Rectal smooth muscle tissue (tissue), 1 donor: ENCODE measurements at regions not wholly inside any gene's neighbourhood (a gene's known extent, or its start where the extent isn't known, plus 50 kb on each side); places are given as distances from the start of the nearest gene placed in this dataset.

ENCODE experiments used
- H3K27ac ChIP-seq: one replicate; pipeline ENCODE4 v1.7.0; 2013; ENCODE audit warnings: low read depth, low read length, inconsistent platforms
- H3K27me3 ChIP-seq: one replicate; pipeline ENCODE4 v1.7.0; 2013; ENCODE audit warnings: low read length; ENCODE audit not compliant: control insufficient read depth, insufficient read depth
- H3K36me3 ChIP-seq: one replicate; pipeline ENCODE4 v1.7.0; 2013; ENCODE audit warnings: low read length; ENCODE audit not compliant: control insufficient read depth, insufficient read depth
- H3K4me1 ChIP-seq: one replicate; pipeline ENCODE4 v1.7.0; 2013; ENCODE audit warnings: low read length; ENCODE audit not compliant: control insufficient read depth, insufficient read depth
- H3K4me3 ChIP-seq: one replicate; pipeline ENCODE4 v1.7.0; 2013; ENCODE audit warnings: low read length
- H3K9ac ChIP-seq: one replicate; pipeline ENCODE4 v1.7.0; 2013; ENCODE audit warnings: low read length

DNA sequence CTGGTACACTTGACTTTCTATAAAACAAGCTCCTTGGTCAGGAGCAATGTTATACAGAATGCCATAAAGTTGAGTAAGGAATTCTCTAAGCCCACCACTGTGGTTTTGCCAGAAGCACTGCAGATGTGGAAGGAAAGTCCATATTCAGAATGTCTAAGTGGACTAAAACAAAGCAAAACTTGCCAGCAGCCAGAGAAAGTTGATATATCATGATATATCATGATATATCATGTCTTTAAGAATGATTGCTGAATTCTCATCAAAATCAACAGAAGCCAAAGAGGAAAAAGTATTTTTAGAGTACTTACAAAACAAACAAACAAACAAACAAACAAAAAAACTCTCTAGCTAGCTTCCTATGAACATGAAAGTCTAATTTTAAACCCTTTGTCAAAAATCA lies 424.8 kb upstream of the OR4E1 start:
- Histone ChIP-seq H3K36me3 (no peaks in the 10 kb centered on the region), H3K9ac (no peak overlapping the region)

DNA sequence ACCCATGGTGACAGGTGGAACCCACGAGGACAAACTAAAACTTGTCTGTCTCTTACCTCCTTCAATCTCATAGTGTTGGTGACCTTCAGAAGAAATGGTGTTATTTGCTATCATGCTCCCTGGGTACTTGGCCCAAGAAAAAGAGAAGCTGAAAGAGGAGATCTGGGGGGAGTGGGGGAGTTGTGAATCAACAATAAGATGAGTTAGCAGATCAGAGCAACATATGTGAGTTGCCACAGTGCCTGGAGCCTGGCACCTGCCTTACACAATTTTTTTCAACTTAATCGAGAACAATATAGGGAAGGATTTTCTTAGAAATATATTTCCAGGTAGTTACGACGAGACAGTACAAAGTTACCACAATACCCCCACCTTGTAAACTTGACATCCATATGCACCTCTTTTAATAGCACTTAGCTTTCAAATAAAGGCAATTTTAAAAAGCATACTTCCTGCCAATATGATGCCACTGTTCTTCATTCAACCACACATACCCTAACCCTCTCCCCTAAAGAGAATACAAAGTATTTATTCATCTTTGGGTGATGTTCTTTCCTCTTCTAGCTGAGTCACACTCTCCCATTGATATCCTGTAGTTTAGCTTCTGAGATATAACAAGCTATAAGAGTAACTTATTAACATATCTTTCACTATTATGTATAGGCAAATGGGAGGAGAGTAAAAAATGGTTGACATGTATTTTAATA lies 424.1 kb upstream of the OR4E1 start:
- Histone ChIP-seq H3K27me3 (no peaks in the 10 kb centered on the region), H3K9ac (no peak overlapping the region), H3K4me3 (no peak overlapping the region), H3K36me3 (no peaks in the 10 kb centered on the region), H3K4me1 (peaks cover 7% of the 10 kb centered on the region), H3K27ac (peak overlapping the region; percentile 66)

More for the DNA sequence above, 424.8 kb upstream of the OR4E1 start:
- no peak overlapping the region for H3K4me3 ChIP-seq
- peaks cover 7% of the 10 kb centered on the region for H3K4me1 ChIP-seq
- H3K27ac ChIP-seq = peak overlapping the region; percentile 6
- no peaks in the 10 kb centered on the region for H3K27me3 ChIP-seq

DNA sequence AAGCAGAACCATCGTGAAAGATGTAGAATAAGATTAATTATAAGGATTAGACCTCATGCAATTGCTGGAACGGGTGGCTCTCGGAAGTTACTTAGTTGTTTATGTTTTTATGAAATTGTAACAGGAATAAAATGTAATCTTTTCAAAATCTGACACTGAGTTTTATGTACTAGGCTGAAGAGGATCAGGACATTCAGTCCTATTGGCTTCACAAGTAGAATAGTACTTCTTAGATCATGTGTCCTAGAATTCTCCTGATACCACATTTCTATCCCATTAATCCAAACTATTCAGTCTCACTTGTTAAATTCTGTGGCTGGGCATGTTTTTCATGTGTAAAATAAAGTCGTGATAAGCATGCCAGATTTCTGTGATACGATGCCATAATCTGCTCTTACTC lies 423.5 kb upstream of the OR4E1 start:
- H3K27me3 ChIP-seq = no peaks in the 10 kb centered on the region
- no peak overlapping the region for H3K4me3 ChIP-seq
- no peak overlapping the region for H3K9ac ChIP-seq
- H3K27ac ChIP-seq = peak overlapping the region; percentile 66
- H3K36me3 ChIP-seq = no peaks in the 10 kb centered on the region
- H3K4me1 ChIP-seq = peaks cover 7% of the 10 kb centered on the region

DNA sequence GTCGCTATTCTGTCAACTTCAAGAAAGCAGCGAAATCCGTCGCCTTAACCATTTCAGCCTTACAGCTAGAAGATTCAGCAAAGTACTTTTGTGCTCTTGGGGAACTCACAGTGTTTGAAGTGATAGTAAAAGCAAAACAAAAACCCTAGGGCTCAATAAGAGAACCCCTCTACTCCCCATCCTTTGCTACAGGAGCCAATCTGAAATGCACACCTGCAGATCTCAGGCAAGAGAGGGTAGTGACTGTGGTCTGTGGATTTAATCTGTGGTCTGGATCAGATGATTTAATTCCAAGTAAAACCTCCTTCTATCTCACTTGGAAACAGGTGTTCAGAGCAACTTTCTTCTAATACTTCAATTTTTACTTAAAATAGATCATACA lies 422.9 kb upstream of the OR4E1 start:
- Histone ChIP-seq H3K9ac (no peak overlapping the region), H3K27me3 (no peaks in the 10 kb centered on the region), H3K4me1 (peaks cover 7% of the 10 kb centered on the region), H3K4me3 (no peak overlapping the region), H3K36me3 (no peaks in the 10 kb centered on the region), H3K27ac (peak overlapping the region; percentile 81)

DNA sequence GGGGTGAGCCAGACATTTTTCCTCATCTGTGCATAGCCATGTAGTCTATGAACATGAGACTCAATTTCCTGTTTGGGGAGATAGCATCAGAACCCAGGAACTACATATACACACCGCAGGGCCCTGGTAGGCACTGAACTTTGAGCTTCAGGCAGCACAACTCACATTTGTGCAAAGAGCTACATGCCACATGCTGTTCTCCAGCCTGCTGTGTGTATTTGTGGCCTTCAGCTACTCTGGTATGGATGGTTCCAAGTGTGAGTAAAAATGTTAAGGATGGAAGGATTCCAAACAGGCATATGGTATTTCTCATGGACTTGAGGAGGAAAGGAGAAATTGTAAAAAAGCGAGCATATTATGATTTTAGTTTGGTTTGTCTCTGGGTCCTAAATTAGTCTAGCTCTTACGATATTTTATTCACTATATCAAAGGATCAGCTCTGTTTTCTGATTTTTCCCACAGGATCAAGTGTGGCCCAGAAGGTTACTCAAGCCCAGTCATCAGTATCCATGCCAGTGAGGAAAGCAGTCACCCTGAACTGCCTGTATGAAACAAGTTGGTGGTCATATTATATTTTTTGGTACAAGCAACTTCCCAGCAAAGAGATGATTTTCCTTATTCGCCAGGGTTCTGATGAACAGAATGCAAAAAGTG lies 422.4 kb upstream of the OR4E1 start:
- Histone ChIP-seq H3K4me3 (no peak overlapping the region), H3K9ac (no peak overlapping the region), H3K27me3 (no peaks in the 10 kb centered on the region), H3K4me1 (peaks cover 7% of the 10 kb centered on the region), H3K36me3 (no peaks in the 10 kb centered on the region), H3K27ac (peak overlapping the region; percentile 81)

DNA sequence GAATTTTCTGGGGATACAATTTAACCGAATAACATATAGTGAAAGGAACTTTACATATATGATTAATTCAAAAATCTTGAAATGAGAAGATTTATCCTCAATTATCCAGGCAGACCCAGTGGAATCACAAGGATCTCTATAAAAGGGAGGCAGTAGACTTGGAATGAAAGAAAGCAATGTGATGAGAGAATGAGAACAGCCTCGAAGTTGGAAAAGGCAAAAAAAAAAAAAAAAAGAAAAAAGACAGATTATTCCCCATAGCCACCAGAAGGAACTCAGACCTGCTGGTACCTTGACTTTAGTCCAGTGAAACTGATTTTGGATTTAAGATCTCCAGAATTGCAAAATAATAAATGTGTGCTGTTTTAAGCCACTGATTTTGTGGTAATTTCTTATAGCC lies 416.3 kb upstream of the OR4E1 start:
- Histone ChIP-seq H3K9ac (no peak overlapping the region), H3K27ac (peak overlapping the region; percentile 15), H3K4me1 (no peaks in the 10 kb centered on the region), H3K36me3 (no peaks in the 10 kb centered on the region), H3K27me3 (no peaks in the 10 kb centered on the region), H3K4me3 (no peak overlapping the region)

DNA sequence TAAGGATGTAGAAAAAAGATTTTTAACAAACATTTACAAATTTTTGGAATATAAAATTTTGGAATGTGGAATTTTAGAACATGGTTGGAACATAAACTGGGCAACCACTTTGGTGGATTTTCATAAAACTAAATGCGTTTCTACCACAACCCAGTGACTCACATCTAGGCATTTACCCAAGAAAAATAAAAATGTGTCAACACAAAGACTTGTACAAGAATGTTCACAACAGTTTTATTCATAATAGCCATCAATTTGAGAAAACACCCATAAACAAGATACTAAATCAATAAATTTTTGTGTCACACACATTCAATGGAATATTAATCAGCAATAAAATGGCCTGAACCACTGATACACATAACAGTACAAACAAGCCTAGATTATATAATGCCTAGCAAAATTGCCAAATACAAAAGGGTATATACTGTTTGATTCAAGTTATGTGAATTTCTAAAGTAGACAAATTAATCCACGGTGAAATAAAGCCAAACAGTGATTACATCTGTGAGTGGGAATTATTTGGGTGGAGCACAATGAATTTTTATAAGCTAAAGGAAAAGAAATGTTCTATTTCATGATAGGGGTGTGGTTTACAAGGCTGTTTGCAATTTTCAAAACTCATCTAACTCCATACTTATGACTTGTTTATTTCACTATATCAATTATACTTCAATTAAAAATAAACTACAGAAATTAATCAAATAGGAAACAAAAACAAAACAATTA lies 415.2 kb upstream of the OR4E1 start:
- Histone ChIP-seq H3K9ac (no peak overlapping the region), H3K27me3 (no peaks in the 10 kb centered on the region), H3K36me3 (no peaks in the 10 kb centered on the region), H3K4me3 (no peak overlapping the region), H3K4me1 (peaks cover 2% of the 10 kb centered on the region), H3K27ac (no peak overlapping the region)

DNA sequence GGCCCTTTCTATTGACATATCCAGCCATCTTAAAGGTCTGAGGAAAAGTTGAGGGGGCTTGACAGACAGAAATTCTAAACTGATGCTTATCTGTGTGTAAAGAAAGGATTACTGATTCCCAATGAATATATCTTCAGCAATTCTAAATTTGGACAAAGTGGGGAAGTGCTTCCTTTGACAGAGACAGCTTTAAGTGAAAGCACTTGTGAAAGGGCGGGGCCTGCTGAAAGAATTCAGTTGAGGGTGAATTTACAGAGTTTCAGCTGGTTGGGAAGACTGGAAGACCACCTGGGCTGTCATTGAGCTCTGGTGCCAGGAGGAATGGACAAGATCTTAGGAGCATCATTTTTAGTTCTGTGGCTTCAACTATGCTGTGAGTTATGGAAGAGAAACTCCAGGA lies 412.5 kb upstream of the OR4E1 start:
- Histone ChIP-seq H3K27me3 (no peaks in the 10 kb centered on the region), H3K4me1 (peaks cover 2% of the 10 kb centered on the region), H3K27ac (no peak overlapping the region), H3K4me3 (no peak overlapping the region), H3K9ac (no peak overlapping the region), H3K36me3 (no peaks in the 10 kb centered on the region)

DNA sequence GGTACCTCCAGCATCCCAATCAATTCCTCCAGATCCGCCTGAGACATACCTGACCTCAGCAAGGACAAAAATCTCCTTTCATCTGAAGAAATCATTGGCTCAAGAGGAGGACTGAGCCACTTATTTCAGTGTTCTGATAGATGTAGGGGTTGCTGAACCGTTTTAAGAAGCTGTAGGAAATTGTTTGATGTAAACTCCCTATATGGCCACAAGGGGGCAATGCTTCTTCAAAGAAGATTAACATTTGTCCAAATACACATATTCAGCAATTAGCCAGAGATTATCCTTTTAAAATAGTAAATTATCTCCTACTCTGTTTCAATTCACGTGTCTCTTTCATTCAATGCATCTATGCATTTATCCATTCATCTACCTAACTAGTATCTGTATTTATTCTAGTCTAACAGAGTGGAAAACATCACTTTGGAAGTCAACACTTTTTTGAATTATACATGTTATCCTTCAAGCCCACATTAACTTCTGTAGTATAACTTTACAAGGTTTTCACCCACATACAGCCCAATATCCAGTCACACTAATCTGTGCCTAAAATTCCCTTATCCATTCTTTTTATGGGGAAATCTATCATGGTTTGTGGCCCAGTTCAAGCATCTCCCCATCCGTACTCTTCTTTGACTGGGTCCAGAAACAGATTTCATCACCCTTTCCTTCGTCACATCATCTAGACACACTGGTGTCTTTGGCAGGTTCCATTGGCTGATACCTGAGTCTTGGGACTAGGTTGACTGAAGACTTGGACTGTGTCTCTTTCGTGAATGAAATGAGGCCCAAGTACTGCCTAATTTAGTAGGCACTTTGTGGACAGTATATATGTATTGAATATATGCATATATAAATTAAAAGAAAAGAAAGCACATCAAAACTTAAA lies 411.0 kb upstream of the OR4E1 start:
- Histone ChIP-seq H3K4me1 (peaks cover 2% of the 10 kb centered on the region), H3K27me3 (no peaks in the 10 kb centered on the region), H3K4me3 (no peak overlapping the region), H3K27ac (no peak overlapping the region), H3K9ac (no peak overlapping the region), H3K36me3 (no peaks in the 10 kb centered on the region)

DNA sequence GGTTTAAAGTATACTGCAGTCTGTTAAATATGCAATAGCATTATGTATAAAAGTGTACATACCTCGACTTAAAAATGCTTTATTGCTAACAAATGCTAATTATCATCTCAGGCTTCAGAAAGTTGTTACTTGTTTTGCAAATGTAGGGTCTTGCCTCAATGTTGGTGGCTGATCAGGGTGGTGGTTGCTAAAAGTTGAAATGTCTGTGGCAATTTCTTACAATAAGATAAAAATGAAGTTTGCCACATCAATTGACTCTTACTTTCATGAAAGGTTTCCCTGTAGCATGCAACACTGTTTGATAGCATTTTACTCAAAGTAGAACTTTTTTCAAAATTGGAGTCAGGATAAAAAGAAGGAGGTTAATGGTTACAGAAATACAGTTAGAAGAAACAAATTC lies 407.7 kb upstream of the OR4E1 start:
- H3K27ac ChIP-seq = no peak overlapping the region
- no peak overlapping the region for H3K9ac ChIP-seq
- H3K27me3 ChIP-seq = no peaks in the 10 kb centered on the region
- H3K4me3 ChIP-seq = no peak overlapping the region
- peaks cover 2% of the 10 kb centered on the region for H3K4me1 ChIP-seq
- H3K36me3 ChIP-seq = no peaks in the 10 kb centered on the region

DNA sequence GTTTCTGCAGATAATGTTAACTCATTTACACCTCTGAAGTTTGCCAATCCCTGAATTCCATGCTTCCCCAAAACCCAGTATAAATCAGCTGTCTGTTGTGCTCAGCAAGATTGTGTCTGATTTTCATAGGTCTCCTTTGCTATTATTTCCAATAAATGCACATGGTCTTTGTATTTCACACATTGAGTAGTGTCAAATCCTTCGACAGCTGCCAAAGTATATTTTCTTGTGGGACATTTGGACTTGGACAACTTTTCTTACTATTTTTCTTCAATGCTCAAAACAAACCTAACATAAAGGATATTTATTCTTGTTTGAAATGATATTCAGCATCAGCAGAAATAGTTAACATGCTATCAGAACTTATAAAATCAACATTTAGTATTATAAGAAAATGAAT lies 406.1 kb upstream of the OR4E1 start:
- H3K4me1 ChIP-seq = peaks cover 2% of the 10 kb centered on the region
- H3K36me3 ChIP-seq = no peaks in the 10 kb centered on the region
- no peak overlapping the region for H3K4me3 ChIP-seq

DNA sequence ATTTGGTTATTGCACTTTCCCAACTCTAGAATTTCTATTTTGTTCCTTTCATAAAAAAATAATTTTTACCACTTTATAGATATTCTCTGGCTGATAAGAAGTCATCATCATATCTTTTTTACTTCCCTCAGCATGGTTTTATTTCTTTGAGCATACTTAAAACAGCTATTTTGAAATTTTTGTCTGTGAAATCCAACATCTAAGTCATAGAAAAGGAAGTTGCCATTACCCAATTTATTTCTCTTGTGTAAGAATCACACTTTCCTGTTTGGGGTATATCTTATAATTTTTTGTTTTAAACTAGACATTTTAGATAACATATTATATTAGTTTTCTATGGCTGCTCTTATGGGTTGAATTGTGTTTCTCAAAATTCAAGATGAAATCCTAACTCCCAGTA lies 400.2 kb upstream of the OR4E1 start:
- H3K36me3 ChIP-seq = no peaks in the 10 kb centered on the region
- H3K27me3 ChIP-seq = no peaks in the 10 kb centered on the region
- no peaks in the 10 kb centered on the region for H3K4me1 ChIP-seq
- no peak overlapping the region for H3K27ac ChIP-seq
- no peak overlapping the region for H3K4me3 ChIP-seq
- H3K9ac ChIP-seq = no peak overlapping the region

More for the DNA sequence above, 406.1 kb upstream of the OR4E1 start:
- H3K27ac ChIP-seq = no peak overlapping the region
- no peaks in the 10 kb centered on the region for H3K27me3 ChIP-seq
- H3K9ac ChIP-seq = no peak overlapping the region
